Stomach smooth muscle (tissue), 2 donors: ENCODE measurements at regions not wholly inside any gene's neighbourhood (a gene's known extent, or its start where the extent isn't known, plus 50 kb on each side); places are given as distances from the start of the nearest gene placed in this dataset.
A peak's percentile ranks its signal among the peaks of the same experiment; 100 is the strongest.

Experiments used
- H3K27ac ChIP-seq: one replicate; pipeline ENCODE4 v1.7.0; 2013; ENCODE audit warnings: mild to moderate bottlenecking, low read length, inconsistent platforms
- H3K27me3 ChIP-seq, 2 donors: one replicate each; pipeline ENCODE4 v1.7.0; 2013; ENCODE audit warnings: low read length in 2 of 2; ENCODE audit not compliant: insufficient read depth in 2 of 2, control insufficient read depth in 1 of 2
- H3K36me3 ChIP-seq, 2 donors: one replicate each; pipeline ENCODE4 v1.7.0; 2013; ENCODE audit warnings: low read length in 2 of 2; ENCODE audit not compliant: control insufficient read depth in 2 of 2, insufficient read depth in 2 of 2
- H3K4me1 ChIP-seq: one replicate; pipeline ENCODE4 v1.7.0; 2013; ENCODE audit warnings: low read length; ENCODE audit not compliant: control insufficient read depth, insufficient read depth
- H3K4me3 ChIP-seq, 2 donors: one replicate each; pipeline ENCODE4 v1.7.0; 2013; ENCODE audit warnings: low read length in 2 of 2
- H3K9ac ChIP-seq, 2 donors: one replicate each; pipeline ENCODE4 v1.7.0; 2013; ENCODE audit warnings: low read length in 2 of 2, mild to moderate bottlenecking in 1 of 2
- H3K9me3 ChIP-seq, 2 donors: one replicate each; pipeline ENCODE4 v1.7.0; 2013; ENCODE audit warnings: low read length in 2 of 2; ENCODE audit not compliant: control insufficient read depth in 2 of 2
- donor health status: healthy.
- donor health status: Pancreatic carcinoma.

- Histone ChIP-seq H3K27ac (no peak overlapping the region), H3K9me3 (no peaks in the 10 kb centered on the region), H3K4me3 (no peak overlapping the region), H3K36me3 (no peaks in the 10 kb centered on the region), H3K4me1 (no peaks in the 10 kb centered on the region), H3K27me3 (no peaks in the 10 kb centered on the region), H3K9ac (no peak overlapping the region)
Measured at GRCh38 chr13:73901324-73902068, 232.7 kb downstream of the KLF12 start.

DNA sequence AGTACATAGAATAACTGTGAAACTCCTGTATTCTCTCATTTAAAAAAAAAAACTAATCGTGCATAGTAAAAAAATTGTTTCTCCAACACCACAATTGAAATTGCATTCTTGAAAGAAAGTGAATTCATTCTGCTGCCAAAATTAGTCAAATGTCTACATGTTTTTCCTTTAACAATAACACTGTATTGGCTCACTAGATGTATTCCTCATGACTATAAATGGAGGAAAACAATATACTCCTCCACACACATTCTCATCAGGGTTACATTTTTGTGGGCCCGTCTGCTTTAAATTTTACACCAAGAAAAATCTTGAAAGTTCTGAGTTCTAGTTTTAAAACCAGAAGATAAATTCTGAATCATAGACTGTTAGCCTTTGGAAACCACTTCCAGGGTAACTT is 233.6 kb downstream of the KLF12 start:
- H3K27me3 ChIP-seq = no peaks in the 10 kb centered on the region
- no peak overlapping the region for H3K27ac ChIP-seq
- no peaks in the 10 kb centered on the region for H3K36me3 ChIP-seq
- no peak overlapping the region for H3K4me3 ChIP-seq
- H3K9me3 ChIP-seq = no peaks in the 10 kb centered on the region
- H3K9ac ChIP-seq = no peak overlapping the region
- H3K4me1 ChIP-seq = no peaks in the 10 kb centered on the region

DNA sequence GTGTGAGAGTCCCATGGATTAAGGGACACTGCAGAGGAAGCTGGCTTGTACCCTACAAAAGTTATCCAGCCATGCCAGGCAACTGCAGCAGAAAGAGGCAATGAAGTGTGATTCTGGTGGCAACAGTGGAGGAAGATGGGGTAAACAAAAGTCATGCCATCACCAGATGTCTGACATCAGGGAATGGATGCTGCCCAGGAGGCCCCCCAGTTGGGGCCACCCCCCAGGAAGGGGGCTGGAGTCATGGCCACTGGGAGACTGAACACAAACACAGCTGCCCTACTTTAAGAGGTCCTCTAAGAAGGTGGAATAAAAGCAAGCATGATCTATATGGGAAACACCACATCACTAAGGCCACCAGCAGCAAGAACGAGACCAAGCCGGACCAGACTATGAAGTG is 235.3 kb downstream of the KLF12 start:
- no peaks in the 10 kb centered on the region for H3K4me1 ChIP-seq
- H3K9ac ChIP-seq = no peak overlapping the region
- H3K9me3 ChIP-seq = no peaks in the 10 kb centered on the region
- H3K4me3 ChIP-seq = no peak overlapping the region
- no peak overlapping the region for H3K27ac ChIP-seq
- no peaks in the 10 kb centered on the region for H3K36me3 ChIP-seq
- H3K27me3 ChIP-seq = no peaks in the 10 kb centered on the region

GRCh38 chr13:73898276-73898675 is 235.9 kb downstream of the KLF12 start:
- Histone ChIP-seq H3K9ac (no peak overlapping the region), H3K27ac (no peak overlapping the region), H3K36me3 (no peaks in the 10 kb centered on the region), H3K9me3 (no peaks in the 10 kb centered on the region), H3K27me3 (no peaks in the 10 kb centered on the region), H3K4me3 (no peak overlapping the region), H3K4me1 (no peaks in the 10 kb centered on the region)

DNA sequence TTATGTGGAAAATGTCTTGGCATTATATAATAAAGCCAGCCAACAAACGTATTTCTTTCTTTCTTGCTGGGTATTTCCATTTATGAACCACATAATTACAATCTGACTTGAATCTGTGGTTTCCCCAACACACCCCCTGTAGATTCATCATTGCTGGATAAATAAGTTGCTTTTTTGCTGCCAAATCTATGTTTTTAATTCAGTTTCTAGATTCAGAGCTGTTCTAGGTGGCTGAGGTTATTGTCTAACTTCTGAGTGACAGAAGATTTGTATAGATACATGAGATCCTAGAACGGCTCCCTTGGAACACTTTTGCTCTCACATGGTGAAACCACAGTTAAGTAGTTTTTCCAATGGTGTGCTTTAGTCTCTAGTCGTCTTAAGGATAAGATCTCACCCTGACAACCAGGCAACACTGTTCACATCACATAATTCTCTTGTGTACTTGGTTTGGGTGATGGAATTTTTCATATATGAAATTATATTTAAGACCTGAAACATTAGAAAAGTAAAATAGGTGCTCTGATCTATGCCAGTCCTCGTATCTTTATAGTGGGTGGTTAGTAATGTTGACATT is 239.1 kb downstream of the KLF12 start:
- no peak overlapping the region for H3K4me3 ChIP-seq

GRCh38 chr13:73893833-73894232 is 240.4 kb downstream of the KLF12 start:
- Histone ChIP-seq H3K4me3 (no peak overlapping the region), H3K27me3 (no peaks in the 10 kb centered on the region), H3K9ac (no peak overlapping the region), H3K9me3 (no peaks in the 10 kb centered on the region), H3K36me3 (no peaks in the 10 kb centered on the region), H3K27ac (no peak overlapping the region), H3K4me1 (no peaks in the 10 kb centered on the region)

More for the DNA sequence above, 239.1 kb downstream of the KLF12 start:
- Histone ChIP-seq H3K9ac (no peak overlapping the region), H3K36me3 (no peaks in the 10 kb centered on the region), H3K4me1 (no peaks in the 10 kb centered on the region), H3K9me3 (no peaks in the 10 kb centered on the region), H3K27ac (no peak overlapping the region), H3K27me3 (no peaks in the 10 kb centered on the region)

- Histone ChIP-seq H3K36me3 (no peaks in the 10 kb centered on the region), H3K27ac (no peak overlapping the region), H3K9me3 (no peaks in the 10 kb centered on the region), H3K9ac (no peak overlapping the region), H3K4me3 (no peak overlapping the region), H3K4me1 (no peaks in the 10 kb centered on the region), H3K27me3 (no peaks in the 10 kb centered on the region)
Measured at GRCh38 chr13:73891805-73892204, 242.4 kb downstream of the KLF12 start.

DNA sequence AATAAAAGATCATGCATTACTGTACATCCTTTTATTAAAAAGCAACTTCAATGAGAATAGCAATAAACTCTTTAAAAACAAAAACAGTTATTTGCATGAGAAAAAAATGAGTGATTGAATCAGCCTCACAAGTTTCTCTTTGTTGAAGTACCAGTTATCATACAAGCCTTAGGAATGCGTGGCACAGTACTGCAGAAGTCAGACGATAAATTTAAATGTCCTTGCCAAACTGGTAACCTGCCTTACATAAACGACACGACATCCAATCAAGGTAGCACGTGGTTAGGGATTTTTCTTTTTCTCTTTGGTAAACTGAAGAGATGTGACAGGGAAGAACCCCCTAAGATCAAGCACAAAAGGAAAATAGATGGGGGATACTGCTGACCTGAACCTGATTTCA is 251.0 kb downstream of the KLF12 start:
- H3K36me3 ChIP-seq = no peaks in the 10 kb centered on the region
- no peaks in the 10 kb centered on the region for H3K9me3 ChIP-seq
- H3K9ac ChIP-seq = no peak overlapping the region
- H3K27ac ChIP-seq = no peak overlapping the region
- no peaks in the 10 kb centered on the region for H3K4me1 ChIP-seq
- no peaks in the 10 kb centered on the region for H3K27me3 ChIP-seq
- peak overlapping the region in 1 of 2 donors; percentile 20 for H3K4me3 ChIP-seq

- no peaks in the 10 kb centered on the region for H3K4me1 ChIP-seq
Measured at GRCh38 chr13:73880365-73880764, 253.8 kb downstream of the KLF12 start.

DNA sequence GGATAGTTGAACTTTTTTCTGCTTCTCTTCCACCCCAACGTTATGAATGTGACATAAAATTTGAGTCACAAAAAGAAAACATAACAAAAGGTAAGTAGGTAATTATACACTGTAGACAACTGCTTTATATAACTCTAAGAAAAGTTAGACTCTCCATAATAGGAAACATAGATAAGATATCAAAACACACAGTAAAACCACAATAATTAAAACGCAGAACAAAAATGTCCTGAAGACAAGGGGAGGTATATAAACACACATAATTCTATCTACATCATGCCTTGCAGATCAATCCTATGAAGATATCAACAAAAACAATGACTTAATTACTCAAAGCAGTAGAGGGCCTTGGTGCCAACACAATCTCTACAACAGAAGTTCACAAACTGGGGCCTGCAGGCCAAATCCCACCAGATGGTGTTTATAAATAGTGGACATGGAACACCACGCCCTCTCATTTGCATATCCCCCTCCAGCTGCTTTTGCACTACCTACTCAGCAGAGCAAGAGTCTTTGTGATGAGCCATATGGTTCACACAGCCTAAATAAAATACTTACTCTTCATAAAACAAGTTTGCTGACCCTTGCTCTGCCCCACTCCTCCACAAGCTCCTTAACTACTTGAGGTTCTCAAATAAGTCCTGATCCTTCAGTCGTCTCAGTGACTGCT is 254.7 kb downstream of the KLF12 start:
- Histone ChIP-seq H3K27ac (no peak overlapping the region), H3K4me3 (no peak overlapping the region), H3K4me1 (no peaks in the 10 kb centered on the region), H3K9me3 (no peaks in the 10 kb centered on the region), H3K27me3 (no peaks in the 10 kb centered on the region), H3K36me3 (no peaks in the 10 kb centered on the region), H3K9ac (no peak overlapping the region)

More at GRCh38 chr13:73880365-73880764, 253.8 kb downstream of the KLF12 start:
- Histone ChIP-seq H3K9ac (no peak overlapping the region), H3K27me3 (no peaks in the 10 kb centered on the region), H3K4me3 (no peak overlapping the region), H3K27ac (no peak overlapping the region), H3K9me3 (no peaks in the 10 kb centered on the region), H3K36me3 (no peaks in the 10 kb centered on the region)

DNA sequence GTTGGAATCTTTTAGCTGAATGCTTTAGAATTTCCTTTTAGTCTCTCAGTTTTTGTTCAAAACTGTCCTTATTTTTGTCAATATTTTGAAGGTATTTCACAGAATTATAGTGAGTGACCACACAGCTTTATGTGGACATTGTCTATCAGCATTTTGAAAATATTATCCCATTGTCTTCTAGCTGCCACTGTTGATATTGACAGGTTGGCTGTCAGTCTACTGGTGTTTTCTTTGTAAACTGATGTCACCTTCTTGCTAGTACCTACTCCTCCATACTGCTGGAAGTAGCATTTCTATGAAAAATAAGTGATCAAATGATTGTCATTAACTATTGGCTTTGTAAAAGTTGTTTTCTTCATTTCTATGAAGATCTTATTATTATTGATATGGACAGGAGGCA is 256.8 kb downstream of the KLF12 start:
- H3K4me1 ChIP-seq = no peaks in the 10 kb centered on the region
- H3K9me3 ChIP-seq = no peaks in the 10 kb centered on the region
- no peaks in the 10 kb centered on the region for H3K27me3 ChIP-seq
- no peak overlapping the region for H3K27ac ChIP-seq
- no peaks in the 10 kb centered on the region for H3K36me3 ChIP-seq
- no peak overlapping the region for H3K9ac ChIP-seq
- no peak overlapping the region for H3K4me3 ChIP-seq
